ENCODE measurements at regions not wholly inside any gene's neighbourhood (a gene's known extent, or its start where the extent isn't known, plus 50 kb on each side); places are given as distances from the start of the nearest gene placed in this dataset.
"Not testable (repeated sequence)": the region's sequence is repeated elsewhere in the genome, so short reads cannot be mapped to it uniquely, and the experiment has no call there.

- DNase-seq = no peak
Observed at GRCh38 chr15:69748131-69748530, 295.5 kb downstream of the RPLP1 start.

GRCh38 chr15:69748576-69749185, 296.1 kb downstream of the RPLP1 start:
- DNase-seq = no peak

GRCh38 chr15:69749274-69749673, 296.7 kb downstream of the RPLP1 start:
- DNase-seq = no peak

GRCh38 chr15:69749797-69750196, 297.2 kb downstream of the RPLP1 start:
- no peak for DNase-seq

- DNase-seq = no peak
Observed at GRCh38 chr15:69750253-69750652, 297.6 kb downstream of the RPLP1 start.

GRCh38 chr15:69751147-69751546, 298.5 kb downstream of the RPLP1 start:
- no peak for DNase-seq

- no peak for DNase-seq
Observed at GRCh38 chr15:69751566-69751965, 298.9 kb downstream of the RPLP1 start.

GRCh38 chr15:69753867-69754266, 301.2 kb downstream of the RPLP1 start:
- DNase-seq = no peak

- DNase-seq = no peak
Observed at GRCh38 chr15:69754313-69754712, 301.7 kb downstream of the RPLP1 start.

GRCh38 chr15:69755551-69756310, 303.1 kb downstream of the RPLP1 start:
- no peak for DNase-seq

GRCh38 chr15:69756440-69756839, 303.8 kb downstream of the RPLP1 start:
- DNase-seq = no peak

GRCh38 chr15:69757186-69757585, 304.6 kb downstream of the RPLP1 start:
- DNase-seq = no peak

- no peak for DNase-seq
Observed at GRCh38 chr15:69758291-69758771, 305.7 kb downstream of the RPLP1 start.

- DNase-seq = no peak
Observed at GRCh38 chr15:69758810-69759790, 306.5 kb downstream of the RPLP1 start.

- no peak for DNase-seq
Observed at GRCh38 chr15:69760258-69760845, 307.7 kb downstream of the RPLP1 start.

- DNase-seq = no peak
Observed at GRCh38 chr15:69760890-69761568, 308.4 kb downstream of the RPLP1 start.

- DNase-seq = peak in 1 of 2 experiments; percentile 15
Observed at GRCh38 chr15:69762373-69763148, 309.9 kb downstream of the RPLP1 start.

GRCh38 chr15:69763831-69764230, 311.2 kb downstream of the RPLP1 start:
- no peak for DNase-seq

- DNase-seq = no peak
Observed at GRCh38 chr15:69766156-69766555, 313.5 kb downstream of the RPLP1 start.

GRCh38 chr15:69767191-69767590, 314.6 kb downstream of the RPLP1 start:
- DNase-seq = no peak

- DNase-seq = not testable (repeated sequence)
Observed at GRCh38 chr15:69769336-69769735, 316.7 kb downstream of the RPLP1 start.

Measured in SHP77 (cell line).